Vagina (tissue), 2 donors: ENCODE measurements at regions not wholly inside any gene's neighbourhood (a gene's known extent, or its start where the extent isn't known, plus 50 kb on each side); places are given as distances from the start of the nearest gene placed in this dataset.

Experiments used
- CTCF ChIP-seq, 3 experiments: fragments of 450-650 bp in 2 of 3; fragments of 200-600 bp in 1 of 3; sonication (generic) in 1 of 3; IDR thresholded peaks; one replicate each; pipeline ENCODE4 v1.5.1; 2017 to 2019; ENCODE audit warnings: antibody characterized with exemption in 3 of 3, mild to moderate bottlenecking in 2 of 3, moderate library complexity in 2 of 3
- POLR2AphosphoS5 ChIP-seq, 2 donors: sonication (generic); formaldehyde crosslinking; IDR thresholded peaks; one replicate each; pipeline ENCODE4 v1.9.0; 2017; ENCODE audit warnings: antibody characterized with exemption in 2 of 2, mild to moderate bottlenecking in 2 of 2, low read depth in 1 of 2; ENCODE audit not compliant: insufficient read depth in 1 of 2

- no peak for TF ChIP-seq CTCF (IDR thresholded peaks at IDR 0.05)
- TF ChIP-seq POLR2AphosphoS5 (IDR thresholded peaks at IDR 0.05; ENCODE audit: insufficient read depth in 1 of 2, low read depth in 1 of 2), result no peak
These were observed 297.1 kb downstream of the NSUN3 start for GRCh38 chr3:94359996-94360395.
